Iris pigment epithelial cell (primary cell): ENCODE measurements at regions not wholly inside any gene's neighbourhood (a gene's known extent, or its start where the extent isn't known, plus 50 kb on each side); places are given as distances from the start of the nearest gene placed in this dataset.
A peak's percentile ranks its signal among the peaks of the same experiment; 100 is the strongest.

Source experiments
- DNase-seq: peaks from one replicate; pipeline ENCODE4 v3.0.0-alpha.2; 2011; ENCODE audit warnings: low read depth

DNA sequence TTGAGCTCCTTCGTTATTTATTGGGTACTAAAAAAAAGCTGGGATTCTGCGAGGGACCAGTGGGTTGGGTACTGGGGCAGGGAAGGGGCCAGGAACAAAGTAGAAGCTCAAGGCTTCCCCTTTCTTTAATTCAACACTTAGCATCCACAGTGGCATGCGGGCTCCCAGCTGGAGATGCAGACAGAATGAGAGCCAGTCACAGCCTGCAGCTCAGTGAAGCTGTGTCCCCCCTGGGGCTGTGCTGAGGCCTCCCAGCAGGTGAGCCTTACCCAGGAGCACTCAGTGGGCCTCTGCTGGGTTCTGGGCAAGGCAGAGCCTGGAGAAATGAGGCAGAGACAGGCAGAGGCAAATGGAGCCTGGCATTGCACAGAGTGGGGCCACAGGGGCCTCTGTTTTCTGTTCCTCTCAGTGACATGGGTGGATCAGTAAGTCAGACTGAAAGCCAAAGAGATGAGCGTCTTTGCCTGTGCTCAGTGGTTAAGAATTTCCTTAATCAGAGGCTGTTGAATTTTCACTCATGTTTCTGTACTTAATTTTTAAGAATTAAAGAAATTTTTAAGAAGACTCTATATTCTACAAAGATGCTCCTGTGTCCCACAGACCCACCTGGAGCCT lies 181.4 kb upstream of the RBPJ start:
- DNase-seq, result no peak

DNA sequence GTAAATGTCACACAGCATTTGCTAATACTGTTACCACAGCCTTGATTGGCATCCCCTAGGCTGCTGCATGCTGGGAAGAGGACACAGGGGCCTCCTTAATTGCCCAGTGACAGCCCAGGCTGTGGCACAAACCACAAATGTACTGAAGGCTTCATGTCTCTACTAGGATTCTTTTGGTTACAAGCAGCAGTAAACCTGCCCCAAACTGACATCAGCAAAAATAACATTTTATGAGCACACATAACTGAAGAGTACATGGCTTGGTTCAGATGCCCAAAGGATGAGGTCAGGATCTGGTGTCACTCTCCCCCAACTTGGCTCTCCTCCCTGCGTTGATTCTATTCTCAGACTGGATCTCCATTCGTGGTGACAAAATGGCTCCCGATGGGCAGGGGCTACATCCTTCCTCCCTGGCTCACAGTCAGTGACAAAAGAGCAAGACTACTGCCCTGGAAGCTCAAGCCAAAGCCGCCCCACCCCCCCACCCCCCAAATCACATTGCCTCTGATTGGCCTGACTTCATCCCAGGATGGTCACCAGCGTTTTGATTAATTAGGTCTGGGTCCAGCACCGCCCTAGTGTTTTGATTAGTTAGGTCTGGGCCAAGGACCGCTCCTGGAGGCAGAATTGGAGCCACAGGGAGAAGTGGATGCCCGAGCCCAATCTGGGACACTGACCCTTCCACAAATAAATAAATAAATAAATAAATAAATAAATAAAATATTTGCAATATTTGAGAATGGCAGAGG lies 180.5 kb upstream of the RBPJ start:
- DNase-seq, result peak; percentile 63

DNA sequence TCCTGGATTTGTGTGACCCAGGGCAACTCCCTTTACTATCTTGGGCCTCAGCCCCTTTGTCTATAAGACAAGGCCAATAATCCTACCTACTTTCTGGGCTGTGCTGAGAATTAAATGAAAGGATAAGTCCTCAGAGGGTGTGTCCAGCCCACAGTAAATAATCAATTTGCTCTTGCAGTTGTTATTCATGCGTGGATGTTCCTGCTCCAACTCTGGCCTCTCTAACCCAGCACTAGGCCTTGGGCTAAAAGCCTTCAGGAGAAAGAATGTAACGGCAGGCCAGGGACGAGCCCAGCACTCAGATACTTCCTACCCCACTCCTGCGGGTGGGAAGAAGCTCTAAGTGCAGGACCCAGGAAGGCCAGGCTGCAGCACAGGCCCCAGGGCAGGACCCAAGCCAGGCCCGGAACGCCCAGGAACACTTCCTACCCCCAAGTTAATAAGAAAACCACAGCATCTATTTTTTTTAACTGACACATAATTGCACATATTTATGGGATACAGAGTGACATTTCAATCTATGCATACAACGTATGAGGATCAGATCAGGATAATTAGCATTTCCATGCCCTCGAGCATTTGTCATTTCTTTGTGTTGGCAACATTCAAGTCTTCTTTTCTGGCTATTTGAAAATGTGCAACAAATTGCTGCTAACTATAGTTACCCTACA lies 179.6 kb upstream of the RBPJ start:
- no peak for DNase-seq

DNA sequence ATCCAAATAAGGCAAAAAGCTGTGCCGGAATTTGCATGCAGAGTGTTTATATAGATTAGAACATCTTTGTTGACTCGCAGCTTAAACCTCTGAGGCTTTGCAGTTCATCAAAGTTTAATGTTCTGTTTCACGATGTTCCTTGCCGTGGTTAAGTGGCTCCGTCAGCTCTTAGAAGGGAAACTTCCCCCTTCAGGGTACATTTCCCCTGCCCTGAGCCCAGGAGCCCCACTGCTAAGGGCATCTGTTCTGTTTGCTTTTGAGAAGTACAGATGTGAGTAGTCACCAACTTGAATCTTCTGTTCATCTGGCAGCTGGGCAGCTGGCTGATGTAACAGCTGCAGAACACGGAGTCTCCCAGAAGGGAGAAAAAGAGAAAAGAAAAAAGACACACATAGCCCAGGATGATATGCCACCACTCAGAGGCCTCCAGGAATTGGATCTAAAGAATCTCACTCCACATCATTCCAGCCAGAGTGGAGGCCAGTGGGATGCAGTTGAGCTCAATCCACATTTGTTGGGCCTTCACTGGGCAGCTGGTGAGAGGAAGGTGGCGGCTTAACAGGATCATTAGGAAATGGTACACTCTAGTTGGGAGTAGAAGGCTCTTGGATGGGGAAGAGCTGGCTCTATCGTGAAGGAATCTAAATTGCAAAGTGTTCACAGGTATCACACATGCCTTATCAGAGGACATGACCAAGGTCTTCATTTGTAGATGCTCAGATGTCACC lies 178.7 kb upstream of the RBPJ start:
- DNase-seq, result peak; percentile 70

DNA sequence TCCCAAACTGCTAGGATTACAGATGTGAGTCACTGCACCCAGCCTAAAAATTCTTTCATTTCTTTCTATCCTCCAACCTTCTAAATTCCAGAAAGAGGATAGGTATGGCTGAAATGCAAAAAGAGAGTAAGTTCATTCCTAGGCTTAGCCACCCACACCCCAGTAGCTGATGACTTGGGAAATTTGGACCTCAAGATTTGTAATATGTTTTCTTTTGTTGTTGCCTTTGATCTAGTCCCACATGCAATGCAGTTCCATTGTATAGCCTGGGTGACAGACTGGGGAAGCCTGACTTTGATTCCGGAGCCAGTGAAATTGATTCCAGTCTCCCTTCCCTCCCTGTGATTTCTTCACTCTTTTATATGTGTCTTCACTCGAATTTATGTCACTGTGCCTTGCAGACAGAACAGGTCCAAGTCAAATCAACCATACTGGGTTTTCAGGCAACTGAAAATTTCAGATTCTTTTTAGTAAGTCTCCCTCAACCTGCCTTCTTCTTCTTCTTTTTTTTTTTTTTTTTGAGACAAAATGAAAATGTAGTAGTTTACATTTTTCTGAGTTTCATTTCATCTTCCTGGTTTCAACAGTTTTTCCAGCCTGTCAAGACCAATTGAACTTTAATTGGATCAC lies 176.2 kb upstream of the RBPJ start:
- peak; percentile 53 for DNase-seq

DNA sequence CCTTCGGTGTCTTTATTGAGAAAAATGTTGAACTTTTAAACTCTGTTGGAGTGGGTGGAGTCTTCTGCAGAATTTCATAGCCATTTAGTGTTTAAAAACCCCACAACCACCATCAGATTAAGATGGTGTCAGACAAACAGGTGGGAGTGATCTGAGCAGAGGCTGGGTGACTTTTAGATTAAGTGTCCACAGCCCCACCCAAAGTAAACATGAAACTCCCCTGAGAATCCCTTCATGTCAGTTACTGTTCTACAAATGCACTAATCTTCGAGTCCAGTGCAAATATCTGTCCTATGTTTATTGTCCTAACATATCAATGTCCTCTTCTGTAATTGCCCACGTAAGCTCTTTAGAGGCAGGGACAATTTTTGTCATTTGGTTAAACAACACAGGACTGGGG lies 175.6 kb upstream of the RBPJ start:
- no peak for DNase-seq

DNA sequence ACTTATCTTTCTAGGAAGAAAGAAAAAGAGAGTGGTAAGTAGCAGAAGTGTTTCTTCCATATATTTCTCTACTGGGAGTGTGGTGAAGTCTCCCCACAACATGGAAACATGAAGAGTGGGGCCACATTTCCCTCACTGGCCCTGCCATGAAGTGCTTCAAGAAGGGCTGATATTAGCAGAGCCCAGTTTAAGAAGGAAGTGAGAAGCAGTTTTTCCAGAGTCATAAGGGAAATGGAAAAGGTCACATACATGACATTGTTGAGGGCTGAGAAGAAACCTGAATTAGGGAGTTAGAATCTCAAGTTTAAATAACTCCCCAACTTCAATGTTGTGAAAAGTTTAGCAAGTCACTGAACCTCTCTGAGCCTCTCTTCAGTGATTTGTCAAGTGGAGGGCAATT lies 171.9 kb upstream of the RBPJ start:
- no peak for DNase-seq

DNA sequence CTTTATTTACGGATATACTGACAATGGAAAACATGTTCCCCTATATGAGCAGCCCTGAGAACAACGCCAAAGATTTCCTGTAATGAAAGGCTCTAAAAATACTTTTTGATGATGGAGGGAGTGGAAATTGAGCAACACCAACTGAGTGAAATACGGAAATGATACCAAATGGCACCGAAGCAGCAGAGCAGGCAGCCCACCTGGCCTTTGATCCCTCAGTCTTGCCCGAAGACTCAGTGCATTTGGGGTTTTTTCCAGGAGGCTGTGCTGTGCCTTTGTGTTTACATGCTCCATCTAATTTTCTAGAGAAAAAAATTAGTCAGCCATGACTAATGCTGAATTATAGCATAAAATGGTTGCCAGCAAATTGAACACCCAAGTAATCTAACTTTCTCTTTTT lies 169.9 kb upstream of the RBPJ start:
- peak; percentile 51 for DNase-seq

DNA sequence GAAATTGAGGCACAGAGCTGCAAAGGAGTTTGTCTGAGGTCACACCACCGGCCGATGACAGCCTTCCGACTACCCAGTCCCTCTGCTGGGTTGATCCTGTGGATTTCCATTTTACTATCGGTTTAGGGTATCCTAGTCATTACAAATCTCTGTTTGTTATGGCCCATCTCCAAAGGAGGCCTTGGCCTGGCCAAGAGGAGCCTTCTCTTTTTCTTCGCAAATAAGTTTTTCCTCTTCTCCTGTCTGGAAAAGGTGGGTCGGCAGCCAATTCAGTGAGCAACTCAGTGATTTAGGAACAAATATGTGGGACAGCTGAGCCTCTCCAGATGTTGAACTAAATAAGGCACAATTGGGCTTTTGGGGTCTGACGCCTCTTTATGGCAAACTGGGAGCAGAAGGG lies 169.2 kb upstream of the RBPJ start:
- DNase-seq, result peak; percentile 16

DNA sequence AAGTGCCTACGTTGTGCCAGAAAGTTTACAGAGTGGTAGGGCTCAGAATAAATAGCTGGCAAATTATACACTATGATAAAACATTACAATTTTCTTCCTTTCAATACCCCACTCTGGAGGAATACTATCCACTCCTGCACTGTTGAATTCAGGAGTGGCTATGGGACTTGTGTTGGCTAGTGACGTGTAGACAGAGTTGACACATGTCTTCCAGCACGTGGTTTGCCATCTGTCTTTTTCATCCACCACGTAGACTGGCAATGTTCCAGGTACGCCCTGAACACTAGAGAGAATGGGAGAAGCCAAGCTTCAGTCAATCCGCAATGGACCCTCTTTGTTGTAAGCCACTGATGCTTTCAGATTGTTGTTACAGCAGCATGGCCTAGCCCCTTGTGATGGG lies 168.8 kb upstream of the RBPJ start:
- no peak for DNase-seq

DNA sequence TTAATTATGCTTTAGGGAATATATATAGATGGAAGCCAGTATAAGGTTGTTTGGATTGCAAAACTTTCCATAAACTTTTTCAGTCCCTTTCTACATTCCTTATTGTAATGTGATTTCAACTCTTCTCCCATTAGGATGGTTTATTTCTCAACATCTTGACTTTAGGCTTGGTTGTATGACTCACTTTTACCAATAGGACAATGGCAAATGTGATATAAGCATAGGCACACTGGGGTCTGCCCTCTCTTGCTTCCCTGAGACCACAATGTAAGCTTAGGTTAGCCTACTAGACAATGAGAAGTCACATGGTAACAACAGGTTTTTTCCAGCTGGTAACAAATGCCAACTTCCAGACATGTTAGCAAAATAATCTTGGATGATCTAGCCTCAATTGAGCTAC lies 163.3 kb upstream of the RBPJ start:
- DNase-seq, result peak; percentile 11

DNA sequence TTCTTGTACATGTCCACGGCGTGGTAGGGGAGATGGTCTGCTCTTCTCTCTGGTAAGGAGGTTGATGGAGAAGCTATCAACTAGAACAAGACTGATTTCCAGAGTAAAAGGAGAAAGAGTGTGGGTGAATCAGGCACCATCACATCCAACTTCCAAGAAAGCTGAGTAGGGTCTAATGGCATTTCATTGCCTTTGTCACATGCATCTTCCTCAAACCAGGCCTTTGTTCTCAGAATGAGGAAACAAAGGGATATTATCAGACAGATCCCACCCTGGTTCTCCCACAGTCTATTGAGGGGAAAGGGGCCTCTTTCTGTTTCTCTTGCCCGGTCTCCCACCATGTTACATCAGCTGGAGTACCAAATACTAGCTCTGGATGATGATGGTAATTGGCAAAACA lies 160.2 kb upstream of the RBPJ start:
- DNase-seq, result no peak

DNA sequence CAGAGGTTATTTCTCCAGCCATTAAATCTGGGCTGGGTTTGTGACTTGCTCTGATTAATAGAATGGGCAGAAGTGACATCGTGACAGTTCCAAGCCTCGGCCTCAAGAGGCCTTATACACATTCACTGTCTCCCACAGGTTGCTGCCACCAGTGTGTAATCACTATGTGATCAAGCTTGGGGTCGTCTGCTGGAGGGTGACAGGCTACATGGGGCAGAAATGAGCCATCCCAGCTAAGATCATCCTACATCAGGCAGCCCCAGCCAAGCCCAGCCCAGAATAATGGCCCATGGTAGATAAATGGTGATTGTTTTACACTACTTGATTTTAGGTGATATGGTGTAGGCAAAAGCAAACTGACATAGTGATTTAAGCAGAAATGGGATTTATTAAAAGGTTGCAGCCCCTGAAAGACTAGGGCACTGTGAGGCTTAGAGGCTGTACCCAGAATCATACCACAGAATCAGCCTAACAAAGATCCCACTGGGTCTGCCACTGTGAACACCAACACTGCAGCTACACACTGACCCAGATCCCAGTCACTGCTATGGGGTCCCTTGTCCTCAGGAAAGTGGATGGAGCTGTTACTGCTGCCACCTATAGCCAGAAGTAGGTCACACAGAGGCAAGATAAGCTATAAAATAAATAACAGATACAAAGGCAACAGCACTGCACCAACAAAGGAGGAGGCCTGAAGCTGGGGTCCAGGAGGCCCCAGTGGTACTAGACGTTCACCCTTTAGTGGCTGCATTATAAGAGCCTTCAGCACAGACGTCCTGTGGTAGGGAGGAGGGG lies 159.6 kb upstream of the RBPJ start:
- no peak for DNase-seq

DNA sequence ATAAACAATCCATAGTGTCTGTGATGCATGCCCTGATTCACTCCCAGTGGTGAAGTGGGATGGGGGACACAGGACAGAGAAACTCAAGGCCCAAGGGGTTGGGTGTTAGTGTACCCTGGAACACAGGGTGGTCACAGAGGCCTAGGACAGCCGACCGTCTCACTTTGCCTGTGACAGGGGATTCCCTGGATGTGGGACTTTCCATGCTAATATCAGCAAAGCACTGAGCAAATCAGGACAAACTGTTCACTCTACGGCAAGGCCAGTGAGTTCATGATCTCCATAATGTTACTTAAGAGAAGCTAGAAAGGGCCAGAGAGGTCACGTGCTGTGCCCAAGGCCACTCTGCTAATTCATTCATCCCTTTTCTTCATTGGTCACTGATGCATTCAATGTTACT lies 158.7 kb upstream of the RBPJ start:
- DNase-seq, result no peak

DNA sequence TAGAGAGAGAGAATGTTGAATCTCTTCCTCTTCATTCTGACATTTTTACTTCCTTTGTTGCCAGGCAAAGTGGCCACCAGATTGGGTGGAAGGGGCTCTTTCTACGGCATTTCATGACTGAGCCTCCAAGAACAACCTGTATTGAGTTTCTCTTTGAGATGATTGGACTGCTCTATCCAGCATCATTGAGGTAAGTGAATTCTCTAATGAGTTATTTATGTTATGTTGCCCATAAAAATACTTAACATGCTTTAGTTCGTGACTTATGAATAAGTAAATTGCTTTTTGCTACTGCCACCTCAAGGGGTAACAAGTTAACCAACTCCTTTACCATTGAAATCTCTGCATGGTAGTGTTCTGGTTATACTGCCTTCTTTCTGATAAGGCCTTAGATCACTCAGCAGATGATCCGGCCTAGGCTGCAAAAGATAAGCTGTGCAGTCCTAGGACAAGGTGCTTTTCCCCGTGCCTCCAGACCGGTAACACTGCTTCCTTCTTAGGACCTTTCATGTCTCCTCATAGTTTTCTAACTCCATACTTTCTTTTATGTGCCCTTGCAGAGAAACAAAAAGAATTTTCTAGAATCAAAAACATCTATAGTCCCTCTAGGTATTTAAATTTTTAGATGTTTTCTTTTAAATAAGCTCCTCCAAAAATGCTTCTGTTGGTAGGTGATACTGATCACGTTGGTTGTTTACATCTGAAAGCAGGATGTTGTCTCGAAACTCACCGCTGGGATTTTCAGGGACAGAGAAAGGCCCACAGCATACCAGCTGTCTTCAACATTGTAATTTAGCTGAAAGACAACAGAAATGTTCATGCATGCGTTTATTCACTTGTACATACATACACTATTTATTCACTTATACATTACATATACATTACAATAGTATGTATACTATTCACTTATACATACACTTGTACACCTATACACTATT lies 157.1 kb upstream of the RBPJ start:
- no peak for DNase-seq

DNA sequence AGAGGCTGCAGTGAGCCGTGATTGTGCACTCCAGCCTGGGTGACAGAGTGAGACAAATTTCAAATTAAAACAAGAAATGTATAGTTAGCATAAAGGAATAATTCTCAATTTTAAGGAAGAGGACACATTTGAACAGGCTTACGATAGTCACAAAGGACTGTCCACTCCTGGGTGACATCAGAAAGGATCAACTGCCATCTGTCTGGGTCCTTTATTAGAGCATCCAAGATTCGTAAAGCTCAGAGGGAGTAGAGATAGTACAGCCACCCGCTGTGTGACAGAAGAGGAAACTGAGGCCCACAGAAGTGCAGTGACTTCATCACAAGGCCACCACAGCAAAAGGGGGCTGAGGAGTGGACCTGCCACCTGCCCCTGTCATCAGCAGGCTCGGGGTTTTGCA lies 149.3 kb upstream of the RBPJ start:
- no peak for DNase-seq

DNA sequence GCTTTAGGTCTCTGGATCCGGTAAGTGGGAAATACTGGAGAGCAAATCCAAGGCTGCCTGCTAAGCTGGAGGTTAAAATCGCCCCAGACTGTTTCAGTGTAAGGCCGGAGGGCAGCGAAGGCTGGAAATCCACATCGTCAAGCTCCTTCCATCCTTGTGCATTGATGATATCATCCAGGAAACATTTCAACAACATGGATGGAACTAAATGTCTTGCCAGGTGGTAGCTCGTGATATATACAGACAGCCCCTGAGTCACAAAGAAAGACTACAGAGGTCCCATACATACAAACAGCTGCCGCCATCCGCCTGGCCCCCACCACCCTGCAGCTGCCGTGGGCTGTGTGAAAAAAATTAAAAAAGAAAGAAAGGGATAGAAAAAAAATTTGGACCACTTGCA lies 148.9 kb upstream of the RBPJ start:
- DNase-seq, result peak; percentile 95

DNA sequence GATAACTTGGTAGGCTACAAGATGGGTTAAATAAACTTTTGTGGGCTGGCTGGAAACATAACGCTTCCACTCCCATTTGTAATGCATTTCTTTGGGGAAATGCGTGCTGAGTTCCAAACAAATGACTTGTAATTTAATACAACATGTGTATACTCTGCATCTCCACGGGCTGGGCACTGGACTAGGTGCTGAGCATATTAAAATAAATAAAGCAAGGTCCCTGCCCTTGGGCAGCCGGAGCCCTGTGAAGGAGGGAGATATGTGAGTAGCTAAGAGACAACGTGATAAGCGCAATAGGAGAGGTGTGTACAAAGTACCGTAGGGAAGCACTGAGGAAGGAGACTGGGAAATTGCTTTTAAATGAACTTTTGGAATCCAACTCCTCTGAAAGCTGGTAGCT lies 147.2 kb upstream of the RBPJ start:
- DNase-seq, result peak; percentile 73

DNA sequence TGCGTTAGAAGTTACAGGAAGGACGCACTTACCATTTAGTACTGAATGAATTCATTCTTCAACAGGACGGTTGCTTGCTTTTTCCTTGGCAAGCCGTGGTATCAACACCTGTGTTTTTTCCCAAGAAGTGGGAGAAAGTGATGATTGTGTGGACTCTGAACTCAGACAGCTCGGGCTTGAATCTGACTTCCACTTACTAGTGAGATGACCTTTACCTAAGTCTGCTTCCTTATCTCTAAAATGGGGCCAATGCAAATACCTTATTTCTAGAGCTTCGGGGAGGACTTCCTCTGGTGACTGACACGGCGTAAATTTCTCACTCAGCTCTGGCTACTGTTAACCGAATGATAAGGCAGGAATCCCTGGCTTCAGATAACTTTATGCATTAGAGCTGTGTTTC lies 146.8 kb upstream of the RBPJ start:
- peak; percentile 15 for DNase-seq

DNA sequence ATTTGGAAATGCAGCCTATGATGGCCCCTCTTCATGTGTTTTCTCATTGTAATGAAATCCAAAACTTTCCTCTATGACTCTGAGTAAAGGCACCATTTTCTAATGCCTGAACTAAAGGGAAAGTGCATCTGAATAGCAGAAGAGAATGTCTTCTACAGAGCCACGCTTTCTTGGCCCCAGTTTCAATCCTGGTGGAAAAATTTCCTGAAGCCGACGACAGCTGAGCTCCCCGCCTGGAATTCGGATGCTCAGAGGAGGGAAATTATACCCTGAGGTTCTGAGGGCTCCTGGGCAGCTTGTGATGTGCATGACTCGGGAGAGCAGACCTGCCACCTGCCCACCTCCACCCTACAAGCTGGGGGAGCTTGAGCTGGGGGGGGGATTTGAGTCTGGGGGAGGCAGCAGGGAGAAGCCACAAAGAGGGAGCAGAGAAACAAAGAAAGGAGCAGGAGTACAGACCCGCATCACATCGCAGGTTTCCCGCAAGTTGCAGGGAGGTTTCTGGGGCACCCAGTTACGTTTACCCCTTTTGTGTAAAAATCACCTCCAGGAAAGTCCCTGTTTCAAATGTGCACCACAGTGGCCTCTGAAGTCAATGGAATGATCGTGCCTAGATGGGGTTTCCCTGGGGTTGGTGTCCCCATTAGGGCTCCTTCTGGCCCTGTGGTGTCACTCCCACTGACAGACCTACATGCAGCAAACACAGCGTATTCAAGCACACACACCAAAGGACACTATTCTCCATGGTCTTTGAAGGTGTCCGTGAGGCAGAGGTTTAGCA lies 145.6 kb upstream of the RBPJ start:
- no peak for DNase-seq
